Rectal smooth muscle tissue (tissue), 1 donor: ENCODE measurements at regions not wholly inside any gene's neighbourhood (a gene's known extent, or its start where the extent isn't known, plus 50 kb on each side); places are given as distances from the start of the nearest gene placed in this dataset.

ENCODE experiments used
- H3K27ac ChIP-seq: one replicate; pipeline ENCODE4 v1.7.0; 2013; ENCODE audit warnings: low read depth, low read length, inconsistent platforms
- H3K27me3 ChIP-seq: one replicate; pipeline ENCODE4 v1.7.0; 2013; ENCODE audit warnings: low read length; ENCODE audit not compliant: control insufficient read depth, insufficient read depth
- H3K36me3 ChIP-seq: one replicate; pipeline ENCODE4 v1.7.0; 2013; ENCODE audit warnings: low read length; ENCODE audit not compliant: control insufficient read depth, insufficient read depth
- H3K4me1 ChIP-seq: one replicate; pipeline ENCODE4 v1.7.0; 2013; ENCODE audit warnings: low read length; ENCODE audit not compliant: control insufficient read depth, insufficient read depth
- H3K4me3 ChIP-seq: one replicate; pipeline ENCODE4 v1.7.0; 2013; ENCODE audit warnings: low read length
- H3K9ac ChIP-seq: one replicate; pipeline ENCODE4 v1.7.0; 2013; ENCODE audit warnings: low read length

DNA sequence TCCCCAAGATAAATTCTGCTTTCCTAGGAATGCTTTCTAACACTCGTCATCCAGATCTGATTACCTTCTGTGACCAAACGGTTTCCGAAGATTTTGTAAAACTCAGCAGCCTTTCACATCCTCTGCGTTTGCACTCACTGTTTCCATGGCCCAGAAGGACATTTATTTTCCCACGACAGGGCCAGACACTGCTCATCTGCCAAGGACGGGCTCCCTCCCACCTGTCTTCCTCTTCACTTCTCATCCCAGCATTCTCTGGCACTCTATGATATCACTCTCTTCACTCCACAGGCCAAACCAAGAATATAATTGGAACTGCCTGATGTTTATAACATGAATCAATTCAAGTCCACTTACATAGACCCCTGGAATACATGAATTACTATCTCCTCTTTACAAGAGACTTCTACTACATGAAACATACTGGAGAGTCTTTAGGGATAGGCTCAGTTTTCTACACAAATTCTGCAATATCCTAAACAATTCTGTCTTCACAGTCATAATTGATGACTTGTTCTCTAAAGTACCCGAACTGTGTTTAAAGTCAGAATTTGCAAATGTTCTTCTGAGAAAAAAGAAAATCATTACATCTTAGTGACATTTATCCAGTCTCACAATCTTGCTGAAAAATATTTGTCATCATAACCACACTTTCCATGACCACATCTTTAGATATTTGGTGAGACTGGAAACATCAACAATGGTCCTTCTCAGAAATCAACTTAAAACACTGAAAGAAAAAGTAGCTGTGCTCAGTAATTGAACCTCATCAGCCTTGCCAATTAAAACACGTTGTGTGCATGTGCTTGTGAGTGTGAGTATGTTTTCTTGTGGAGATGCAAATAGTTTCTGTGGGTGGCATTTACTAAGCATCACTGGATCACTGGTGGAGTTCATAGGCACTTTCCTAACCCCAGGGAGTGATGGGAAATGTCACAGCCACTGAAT is 79.5 kb upstream of the PRSS58 start:
- H3K9ac ChIP-seq, result no peak overlapping the region
- H3K27ac ChIP-seq, result no peak overlapping the region
- H3K4me1 ChIP-seq, result no peaks in the 10 kb centered on the region
- no peaks in the 10 kb centered on the region for H3K27me3 ChIP-seq
- no peaks in the 10 kb centered on the region for H3K36me3 ChIP-seq
- no peak overlapping the region for H3K4me3 ChIP-seq

DNA sequence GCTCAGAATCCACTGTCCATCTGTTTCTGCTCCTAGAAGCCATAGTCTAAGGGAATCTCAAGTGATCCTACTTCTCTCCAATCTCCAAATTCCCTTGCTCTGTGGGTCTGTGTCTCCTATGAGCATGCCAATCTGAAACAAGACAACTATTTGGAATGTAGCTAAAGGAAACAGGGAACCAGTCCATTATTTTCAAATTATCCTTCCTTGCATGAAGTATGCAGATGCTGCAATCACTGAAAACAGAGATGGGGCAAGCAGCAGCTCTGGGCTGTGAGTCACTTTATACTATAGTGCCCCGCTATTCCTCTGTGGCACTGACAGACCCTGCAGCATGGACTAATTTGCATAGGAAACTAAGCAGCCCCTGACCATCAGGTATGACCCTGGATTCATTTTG is 76.9 kb upstream of the PRSS58 start:
- Histone ChIP-seq H3K9ac (no peak overlapping the region), H3K4me1 (no peaks in the 10 kb centered on the region)

DNA sequence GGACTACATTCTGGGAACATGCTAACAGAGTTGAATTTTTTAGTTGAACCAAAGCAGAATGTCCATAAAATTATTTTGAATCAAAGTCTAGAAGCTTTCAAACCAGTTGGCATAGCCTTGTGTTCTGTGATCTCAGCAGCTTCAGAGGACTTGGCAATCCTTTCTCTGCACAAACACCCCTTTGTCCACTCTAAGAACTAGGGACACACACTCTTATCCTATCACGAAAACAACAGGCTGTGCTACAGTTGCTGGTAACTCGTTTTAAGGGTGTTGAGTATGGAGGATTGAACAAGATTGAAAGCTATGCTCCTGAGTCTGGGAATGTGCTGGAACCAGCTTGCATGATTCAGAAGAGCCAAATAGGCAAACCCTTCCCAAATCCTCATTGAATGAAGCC is 76.4 kb upstream of the PRSS58 start:
- Histone ChIP-seq H3K4me3 (no peak overlapping the region), H3K4me1 (no peaks in the 10 kb centered on the region), H3K27ac (no peak overlapping the region), H3K36me3 (no peaks in the 10 kb centered on the region), H3K9ac (no peak overlapping the region), H3K27me3 (no peaks in the 10 kb centered on the region)

More for the DNA sequence above, 76.9 kb upstream of the PRSS58 start:
- H3K36me3 ChIP-seq, result no peaks in the 10 kb centered on the region
- no peak overlapping the region for H3K27ac ChIP-seq
- no peak overlapping the region for H3K4me3 ChIP-seq
- no peaks in the 10 kb centered on the region for H3K27me3 ChIP-seq

DNA sequence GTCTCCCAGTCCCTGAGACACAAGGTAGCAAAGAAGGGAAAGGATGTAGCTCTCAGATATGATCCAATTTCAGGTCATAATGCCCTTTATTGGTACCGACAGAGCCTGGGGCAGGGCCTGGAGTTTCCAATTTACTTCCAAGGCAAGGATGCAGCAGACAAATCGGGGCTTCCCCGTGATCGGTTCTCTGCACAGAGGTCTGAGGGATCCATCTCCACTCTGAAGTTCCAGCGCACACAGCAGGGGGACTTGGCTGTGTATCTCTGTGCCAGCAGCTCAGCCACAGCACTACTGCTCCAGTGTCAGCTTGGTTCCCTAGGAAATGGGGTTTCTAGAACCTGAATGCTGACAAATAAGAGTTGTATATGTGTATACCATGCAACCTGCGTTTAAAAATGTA is 74.6 kb upstream of the PRSS58 start:
- no peaks in the 10 kb centered on the region for H3K4me1 ChIP-seq
- no peak overlapping the region for H3K9ac ChIP-seq
- H3K36me3 ChIP-seq, result no peaks in the 10 kb centered on the region
- no peak overlapping the region for H3K27ac ChIP-seq
- no peak overlapping the region for H3K4me3 ChIP-seq
- no peaks in the 10 kb centered on the region for H3K27me3 ChIP-seq

DNA sequence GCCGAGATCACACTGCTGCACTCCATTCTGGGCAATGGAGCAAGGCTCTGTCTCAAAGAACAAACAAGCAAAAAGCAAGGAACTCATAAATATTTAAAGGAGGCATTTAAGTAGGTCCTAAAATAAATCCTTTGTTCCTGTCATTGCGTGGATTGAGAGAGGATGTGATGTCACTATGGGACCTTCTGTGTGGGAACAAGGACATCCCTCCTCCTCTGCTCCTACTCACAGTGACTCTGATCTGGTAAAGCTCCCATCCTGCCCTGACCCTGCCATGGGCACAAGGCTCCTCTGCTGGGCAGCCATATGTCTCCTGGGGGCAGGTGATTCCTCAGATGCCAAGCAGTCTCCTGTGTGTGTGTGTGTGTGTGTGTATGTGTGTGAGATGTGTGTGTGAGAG is 74.1 kb upstream of the PRSS58 start:
- no peak overlapping the region for H3K9ac ChIP-seq
- H3K36me3 ChIP-seq, result no peaks in the 10 kb centered on the region
- H3K4me3 ChIP-seq, result no peak overlapping the region
- no peak overlapping the region for H3K27ac ChIP-seq
- no peaks in the 10 kb centered on the region for H3K4me1 ChIP-seq
- no peaks in the 10 kb centered on the region for H3K27me3 ChIP-seq

DNA sequence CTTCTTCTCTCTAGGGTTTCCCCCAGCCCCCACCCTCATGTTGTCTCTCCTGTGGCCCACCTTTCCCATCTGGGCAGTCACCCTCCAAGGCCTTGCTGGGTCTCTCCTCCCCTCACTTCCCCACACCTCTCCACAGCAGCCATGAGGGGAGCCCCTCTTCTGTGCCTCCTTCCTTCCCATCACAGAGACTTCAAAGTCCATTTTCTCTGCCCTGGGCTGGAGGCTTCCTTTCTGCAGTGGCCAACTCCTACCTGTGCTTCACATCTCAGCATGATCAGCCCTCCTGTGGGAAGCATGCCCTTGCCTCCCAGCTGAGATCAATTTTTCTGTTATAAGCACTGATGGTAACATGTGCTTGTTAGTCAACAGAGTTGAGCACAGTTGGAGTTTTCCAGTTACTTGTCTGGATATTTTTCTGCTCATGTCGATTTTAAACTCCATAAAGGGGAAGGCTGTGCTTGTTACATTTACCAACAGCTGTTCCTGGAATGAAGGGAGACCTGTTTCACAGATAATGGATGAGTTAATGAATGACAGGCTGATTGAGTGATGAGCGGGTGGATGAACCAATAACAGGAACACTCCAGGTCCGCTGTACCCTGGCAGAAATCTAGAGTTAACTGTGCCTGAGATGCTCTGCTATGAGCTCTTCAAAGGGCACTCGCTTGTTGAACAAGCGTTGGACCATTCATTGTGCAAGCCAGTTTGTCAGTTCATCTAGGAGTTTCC is 71.4 kb upstream of the PRSS58 start:
- Histone ChIP-seq H3K36me3 (no peaks in the 10 kb centered on the region), H3K27me3 (no peaks in the 10 kb centered on the region), H3K4me1 (no peaks in the 10 kb centered on the region), H3K9ac (no peak overlapping the region), H3K4me3 (no peak overlapping the region), H3K27ac (no peak overlapping the region)

DNA sequence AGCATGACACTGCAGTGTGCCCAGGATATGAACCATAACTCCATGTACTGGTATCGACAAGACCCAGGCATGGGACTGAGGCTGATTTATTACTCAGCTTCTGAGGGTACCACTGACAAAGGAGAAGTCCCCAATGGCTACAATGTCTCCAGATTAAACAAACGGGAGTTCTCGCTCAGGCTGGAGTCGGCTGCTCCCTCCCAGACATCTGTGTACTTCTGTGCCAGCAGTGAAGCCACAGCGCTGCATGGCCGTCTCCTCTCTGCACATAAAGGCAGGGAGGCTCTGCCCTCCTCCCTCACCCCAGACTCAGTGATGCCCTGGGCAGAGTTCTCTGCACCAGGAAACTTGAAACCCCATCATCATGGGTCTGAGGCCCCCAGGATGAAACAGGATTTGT is 70.7 kb upstream of the PRSS58 start:
- H3K27ac ChIP-seq, result no peak overlapping the region
- H3K27me3 ChIP-seq, result peaks cover 2% of the 10 kb centered on the region
- H3K4me1 ChIP-seq, result no peaks in the 10 kb centered on the region
- no peak overlapping the region for H3K4me3 ChIP-seq
- H3K36me3 ChIP-seq, result no peaks in the 10 kb centered on the region
- H3K9ac ChIP-seq, result no peak overlapping the region

DNA sequence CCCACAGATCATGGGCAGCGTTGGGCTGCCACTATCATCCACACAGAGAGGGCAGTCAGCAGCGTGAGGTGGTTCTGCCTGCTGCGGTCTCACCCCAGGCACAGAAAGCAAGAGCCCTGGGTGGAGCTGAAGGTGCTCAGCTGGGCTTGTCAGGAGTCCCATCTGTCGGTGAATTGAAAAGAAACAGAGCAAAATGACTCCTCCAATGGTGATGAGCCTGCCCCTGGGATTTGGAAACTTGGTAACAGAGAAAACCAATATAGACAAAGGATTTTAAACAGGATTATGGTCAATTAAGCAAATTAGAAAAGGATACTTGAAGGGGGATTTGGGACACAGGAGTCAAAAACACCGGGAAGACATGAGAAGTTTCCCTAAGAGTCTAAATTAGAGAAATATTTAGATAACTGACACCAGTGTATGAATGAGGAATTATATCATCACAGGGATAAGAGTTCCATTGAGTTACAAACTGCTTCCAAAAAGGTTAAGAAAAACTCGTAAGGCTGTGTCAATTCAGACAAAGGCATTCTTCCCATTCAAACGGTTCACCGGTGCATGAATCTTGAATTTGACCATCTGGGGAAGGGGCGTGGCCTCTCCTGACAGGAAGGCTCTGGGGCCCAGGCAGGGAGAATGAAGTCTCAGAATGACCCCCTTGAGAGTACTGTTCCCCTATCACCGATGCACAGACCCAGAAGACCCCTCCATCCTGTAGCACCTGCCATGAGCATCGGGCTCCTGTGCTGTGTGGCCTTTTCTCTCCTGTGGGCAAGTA is 70.0 kb upstream of the PRSS58 start:
- Histone ChIP-seq H3K9ac (no peak overlapping the region), H3K27me3 (peaks cover 2% of the 10 kb centered on the region), H3K4me1 (no peaks in the 10 kb centered on the region), H3K27ac (no peak overlapping the region), H3K4me3 (no peak overlapping the region), H3K36me3 (no peaks in the 10 kb centered on the region)

DNA sequence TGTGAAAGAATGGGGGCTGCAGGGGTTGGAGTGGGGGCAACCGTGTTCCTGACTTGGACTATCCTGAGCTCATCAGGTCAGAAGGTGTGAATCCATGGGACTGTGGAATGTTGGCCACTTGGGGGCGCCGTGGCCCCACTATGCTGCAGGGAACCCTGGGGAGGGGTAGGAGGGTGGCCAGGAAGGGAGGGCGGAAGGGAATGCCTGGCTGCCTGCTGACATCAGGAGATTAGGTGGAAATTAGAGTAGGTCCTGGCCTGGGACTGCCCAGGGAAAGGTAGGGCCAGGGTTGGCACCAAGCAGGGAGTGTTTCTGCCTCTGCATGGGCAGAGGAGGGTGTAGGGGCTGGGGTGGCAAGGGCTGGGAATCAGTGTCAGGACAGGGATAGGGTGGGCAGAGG is 65.8 kb upstream of the PRSS58 start:
- H3K9ac ChIP-seq, result no peak overlapping the region
- H3K27me3 ChIP-seq, result peaks cover 2% of the 10 kb centered on the region
- no peaks in the 10 kb centered on the region for H3K36me3 ChIP-seq
- no peak overlapping the region for H3K27ac ChIP-seq
- no peak overlapping the region for H3K4me3 ChIP-seq
- H3K4me1 ChIP-seq, result no peaks in the 10 kb centered on the region

DNA sequence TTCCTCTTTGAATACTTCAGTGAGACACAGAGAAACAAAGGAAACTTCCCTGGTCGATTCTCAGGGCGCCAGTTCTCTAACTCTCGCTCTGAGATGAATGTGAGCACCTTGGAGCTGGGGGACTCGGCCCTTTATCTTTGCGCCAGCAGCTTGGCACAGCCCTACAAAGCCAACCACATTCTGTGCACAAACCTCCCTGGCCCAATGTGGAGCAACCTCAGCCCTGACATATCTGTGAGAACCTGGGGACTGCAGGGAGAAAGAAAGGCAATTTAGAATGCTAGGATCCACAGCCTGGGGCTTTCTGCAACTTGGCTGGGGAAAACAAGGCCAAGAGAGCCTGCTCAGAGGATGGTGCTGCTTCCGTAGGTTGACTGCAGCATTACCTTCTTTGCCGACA is 63.5 kb upstream of the PRSS58 start:
- H3K4me1 ChIP-seq, result no peaks in the 10 kb centered on the region
- H3K27me3 ChIP-seq, result peaks cover 2% of the 10 kb centered on the region
- H3K9ac ChIP-seq, result no peak overlapping the region

DNA sequence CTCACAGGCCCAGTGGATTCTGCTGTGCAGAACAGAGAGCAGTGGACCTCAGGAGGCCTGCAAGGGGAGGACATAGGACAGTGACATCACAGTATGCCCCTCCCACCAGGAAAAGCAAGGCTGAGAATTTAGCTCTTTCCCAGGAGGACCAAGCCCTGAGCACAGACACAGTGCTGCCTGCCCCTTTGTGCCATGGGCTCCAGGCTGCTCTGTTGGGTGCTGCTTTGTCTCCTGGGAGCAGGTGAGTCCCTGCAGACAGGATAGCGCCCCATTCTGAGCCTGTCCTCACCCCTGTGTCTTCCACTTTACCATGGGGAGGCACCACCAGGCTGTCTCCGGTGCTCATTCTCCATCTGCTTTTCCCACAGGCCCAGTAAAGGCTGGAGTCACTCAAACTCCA is 63.0 kb upstream of the PRSS58 start:
- Histone ChIP-seq H3K4me3 (no peak overlapping the region), H3K4me1 (no peaks in the 10 kb centered on the region), H3K27ac (no peak overlapping the region), H3K9ac (no peak overlapping the region), H3K27me3 (peaks cover 2% of the 10 kb centered on the region), H3K36me3 (no peaks in the 10 kb centered on the region)

More for the DNA sequence above, 63.5 kb upstream of the PRSS58 start:
- H3K27ac ChIP-seq, result no peak overlapping the region
- no peaks in the 10 kb centered on the region for H3K36me3 ChIP-seq
- H3K4me3 ChIP-seq, result no peak overlapping the region

DNA sequence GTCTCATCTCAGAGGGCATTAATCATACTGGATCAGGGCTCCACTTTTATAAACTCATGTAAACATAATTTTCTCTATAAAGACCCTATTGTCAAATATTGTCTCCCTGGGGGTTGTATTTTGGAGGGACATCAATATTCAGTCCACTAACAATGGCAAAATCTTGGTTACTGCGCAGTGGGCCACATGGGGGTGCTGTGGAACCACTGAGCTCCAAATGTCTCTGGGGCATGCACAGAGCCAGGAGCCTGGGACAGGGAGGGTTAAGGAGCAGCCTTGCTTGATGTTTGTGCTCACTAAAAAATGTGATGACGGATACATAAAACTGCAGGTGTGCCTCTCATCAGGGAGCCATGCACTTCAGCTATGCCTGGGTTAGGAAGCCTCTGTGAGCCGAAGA is 62.1 kb upstream of the PRSS58 start:
- no peak overlapping the region for H3K27ac ChIP-seq
- H3K36me3 ChIP-seq, result no peaks in the 10 kb centered on the region
- no peak overlapping the region for H3K9ac ChIP-seq
- no peak overlapping the region for H3K4me3 ChIP-seq
- no peaks in the 10 kb centered on the region for H3K4me1 ChIP-seq
- peaks cover 2% of the 10 kb centered on the region for H3K27me3 ChIP-seq
